ENCODE measurements at regions not wholly inside any gene's neighbourhood (a gene's known extent, or its start where the extent isn't known, plus 50 kb on each side); places are given as distances from the start of the nearest gene placed in this dataset.
"Not testable (repeated sequence)": the region's sequence is repeated elsewhere in the genome, so short reads cannot be mapped to it uniquely, and the experiment has no call there.

GRCh38 chr2:122070241-122070731 lies 314.8 kb downstream of the TSN start:
- ATAC-seq (no peak), DNase-seq (no peak)

- DNase-seq: no peak
Observed at GRCh38 chr2:122072666-122073065, 317.2 kb downstream of the TSN start.

GRCh38 chr2:122074201-122074600 lies 318.8 kb downstream of the TSN start:
- no peak for DNase-seq
- no peak for ATAC-seq

More at GRCh38 chr2:122072666-122073065, 317.2 kb downstream of the TSN start:
- no peak for ATAC-seq

GRCh38 chr2:122075381-122075780 lies 319.9 kb downstream of the TSN start:
- DNase-seq (no peak), ATAC-seq (no peak)

- DNase-seq (no peak), ATAC-seq (no peak)
Observed at GRCh38 chr2:122077114-122077513, 321.7 kb downstream of the TSN start.

GRCh38 chr2:122077771-122078170 lies 322.3 kb downstream of the TSN start:
- DNase-seq: no peak
- no peak for ATAC-seq

GRCh38 chr2:122078451-122078850 lies 323.0 kb downstream of the TSN start:
- no peak for DNase-seq
- no peak for ATAC-seq

- ATAC-seq (no peak), DNase-seq (no peak)
Observed at GRCh38 chr2:122079844-122080243, 324.4 kb downstream of the TSN start.

- DNase-seq (no peak), ATAC-seq (no peak)
Observed at GRCh38 chr2:122080316-122080715, 324.9 kb downstream of the TSN start.

- no peak for DNase-seq
- ATAC-seq: no peak
Observed at GRCh38 chr2:122080871-122081270, 325.4 kb downstream of the TSN start.

- no peak for ATAC-seq
Observed at GRCh38 chr2:122081751-122082150, 326.3 kb downstream of the TSN start.

GRCh38 chr2:122083256-122084048 lies 328.0 kb downstream of the TSN start:
- ATAC-seq: no peak
- DNase-seq: no peak

More at GRCh38 chr2:122081751-122082150, 326.3 kb downstream of the TSN start:
- no peak for DNase-seq

- not testable (repeated sequence) for DNase-seq, ATAC-seq
Observed at GRCh38 chr2:122085672-122086071, 330.2 kb downstream of the TSN start.

GRCh38 chr2:122094557-122094956 lies 339.1 kb downstream of the TSN start:
- no peak for DNase-seq
- no peak for ATAC-seq

GRCh38 chr2:122096761-122097160 lies 341.3 kb downstream of the TSN start:
- DNase-seq: no peak
- ATAC-seq: no peak

GRCh38 chr2:122098306-122098705 lies 342.9 kb downstream of the TSN start:
- no peak for DNase-seq
- ATAC-seq: no peak

GRCh38 chr2:122100346-122100745 lies 344.9 kb downstream of the TSN start:
- no peak for DNase-seq
- no peak for ATAC-seq

GRCh38 chr2:122100756-122101155 lies 345.3 kb downstream of the TSN start:
- DNase-seq (no peak), ATAC-seq (no peak)

- DNase-seq: no peak
- no peak for ATAC-seq
Observed at GRCh38 chr2:122101319-122101718, 345.9 kb downstream of the TSN start.

GRCh38 chr2:122105171-122105876 lies 349.9 kb downstream of the TSN start:
- DNase-seq (no peak), ATAC-seq (no peak)

GRCh38 chr2:122105877-122106206 lies 350.4 kb downstream of the TSN start:
- ATAC-seq (no peak), DNase-seq (no peak)

- ATAC-seq: no peak
- no peak for DNase-seq
Observed at GRCh38 chr2:122108186-122108585, 352.7 kb downstream of the TSN start.

- ATAC-seq (no peak), DNase-seq (no peak)
Observed at GRCh38 chr2:122112216-122113005, 357.0 kb downstream of the TSN start.

Data from stimulated activated naive CD8-positive, alpha-beta T cell treated with anti-CD3 and anti-CD28 coated beads, Interleukin-15, Interleukin-2, amounts not matched to agents 100 U/mL and 50 U/mL, for 24 hours (primary cell).